ENCODE measurements at regions not wholly inside any gene's neighbourhood (a gene's known extent, or its start where the extent isn't known, plus 50 kb on each side); places are given as distances from the start of the nearest gene placed in this dataset.

- no peaks in the 10 kb centered on the region for H4K20me1 ChIP-seq (ENCODE audit: insufficient read depth)
- TF ChIP-seq RAD21 (conservative IDR thresholded peaks at IDR 0.05) (no peak), CTCF (IDR thresholded peaks at IDR 0.05; ENCODE audit: poor library complexity, severe bottlenecking) (no peak)
- no peaks in the 10 kb centered on the region for H3F3A ChIP-seq (ENCODE audit: insufficient read depth, low read length, poor library complexity, severe bottlenecking)
- no peaks in the 10 kb centered on the region for H3K27me3 ChIP-seq (ENCODE audit: insufficient read depth, low read depth, low read length)
- H3K36me3 ChIP-seq (ENCODE audit: insufficient read depth, low read length): no peaks in the 10 kb centered on the region
- no peaks in the 10 kb centered on the region for H3K79me2 ChIP-seq (replicated peaks; ENCODE audit: insufficient read depth, low read length)
- no peak overlapping the region for H2AFZ ChIP-seq (ENCODE audit: low read depth, low read length)
- H3K4me2 ChIP-seq (ENCODE audit: low read length): no peak overlapping the region
- H3K9ac ChIP-seq (ENCODE audit: low read length): no peak overlapping the region
- no peaks in the 10 kb centered on the region for H3K9me2 ChIP-seq (ENCODE audit: insufficient read depth, low read length)
- H3K27ac ChIP-seq (ENCODE audit: low read length): no peak overlapping the region
- no peaks in the 10 kb centered on the region for H3K9me3 ChIP-seq (ENCODE audit: low read length)
- H3K4me3 ChIP-seq (ENCODE audit: low read length): no peak overlapping the region
Observed at GRCh38 chr1:213484758-213485157, 433.7 kb downstream of the RPS6KC1 start.

GRCh38 chr1:213486488-213486887, 435.4 kb downstream of the RPS6KC1 start:
- Histone ChIP-seq H3K36me3 (ENCODE audit: insufficient read depth, low read length) (no peaks in the 10 kb centered on the region), H2AFZ (ENCODE audit: low read depth, low read length) (no peak overlapping the region), H3K79me2 (replicated peaks; ENCODE audit: insufficient read depth, low read length) (no peaks in the 10 kb centered on the region), H4K20me1 (ENCODE audit: insufficient read depth) (no peaks in the 10 kb centered on the region), H3K4me2 (ENCODE audit: low read length) (no peak overlapping the region), H3K27me3 (ENCODE audit: insufficient read depth, low read depth, low read length) (no peaks in the 10 kb centered on the region), H3K9me3 (ENCODE audit: low read length) (no peaks in the 10 kb centered on the region), H3K27ac (ENCODE audit: low read length) (no peak overlapping the region), H3K4me3 (ENCODE audit: low read length) (no peak overlapping the region), H3K9me2 (ENCODE audit: insufficient read depth, low read length) (no peaks in the 10 kb centered on the region), H3K9ac (ENCODE audit: low read length) (no peak overlapping the region), H3F3A (ENCODE audit: insufficient read depth, low read length, poor library complexity, severe bottlenecking) (no peaks in the 10 kb centered on the region)
- no peak for TF ChIP-seq RAD21 (conservative IDR thresholded peaks at IDR 0.05)
- TF ChIP-seq TAF1 (IDR thresholded peaks at IDR 0.05; ENCODE audit: low read depth): no peak
- TF ChIP-seq SMC3 (conservative IDR thresholded peaks at IDR 0.05; ENCODE audit: poor library complexity): no peak
- TF ChIP-seq EP300 (conservative IDR thresholded peaks at IDR 0.05; ENCODE audit: poor library complexity, severe bottlenecking): no peak
- no peak for TF ChIP-seq EZH2 (IDR thresholded peaks at IDR 0.05; ENCODE audit: borderline replicate concordance, insufficient read depth, low read length, poor library complexity, severe bottlenecking)
- no peak for TF ChIP-seq REST (IDR thresholded peaks at IDR 0.05; ENCODE audit: borderline replicate concordance)
- no peak for TF ChIP-seq MXI1 (conservative IDR thresholded peaks at IDR 0.05; ENCODE audit: poor library complexity, severe bottlenecking)
- no peak for TF ChIP-seq CTCF (IDR thresholded peaks at IDR 0.05; ENCODE audit: poor library complexity, severe bottlenecking)
- TF ChIP-seq POLR2AphosphoS5 (IDR thresholded peaks at IDR 0.05): no peak
